Left lobe of liver (tissue), 2 donors: ENCODE measurements at regions not wholly inside any gene's neighbourhood (a gene's known extent, or its start where the extent isn't known, plus 50 kb on each side); places are given as distances from the start of the nearest gene placed in this dataset.

Experiments
- ATAC-seq: fragments of 200-7000 bp; cut with Tn5 transposase; one replicate; pipeline ENCODE4 v1.9.1; 2020; ENCODE audit warnings: mild to moderate bottlenecking, moderate library complexity
- DNase-seq: peaks from one replicate; pipeline ENCODE4 v3.0.0-alpha.2; 2020; ENCODE audit warnings: low spot score
- donor health status: DM: no; HTN: no; CAD: no; lungs with moderate emphysema.
- donor health status: DM: no; HTN: yes; CAD: no.

GRCh38 chr6:121810158-121811032, 374.9 kb downstream of the GJA1 start:
- no peak for DNase-seq
- no peak for ATAC-seq

GRCh38 chr6:121811106-121811505, 375.7 kb downstream of the GJA1 start:
- ATAC-seq, result no peak
- DNase-seq, result no peak

- no peak for DNase-seq
- no peak for ATAC-seq
Observed at GRCh38 chr6:121816361-121816760, 380.9 kb downstream of the GJA1 start.

- ATAC-seq, result no peak
- no peak for DNase-seq
Observed at GRCh38 chr6:121816906-121817540, 381.6 kb downstream of the GJA1 start.

GRCh38 chr6:121823437-121823851, 388.0 kb downstream of the GJA1 start:
- DNase-seq, result no peak
- ATAC-seq, result no peak

GRCh38 chr6:121826156-121826810, 390.8 kb downstream of the GJA1 start:
- ATAC-seq (no peak), DNase-seq (no peak)

GRCh38 chr6:121828146-121828886, 392.9 kb downstream of the GJA1 start:
- no peak for ATAC-seq

GRCh38 chr6:121830736-121831135, 395.3 kb downstream of the GJA1 start:
- no peak for ATAC-seq
- DNase-seq, result no peak

More at GRCh38 chr6:121828146-121828886, 392.9 kb downstream of the GJA1 start:
- DNase-seq, result no peak

- ATAC-seq (no peak), DNase-seq (no peak)
Observed at GRCh38 chr6:121835662-121836061, 400.2 kb downstream of the GJA1 start.

- ATAC-seq (no peak), DNase-seq (no peak)
Observed at GRCh38 chr6:121837545-121838229, 402.2 kb downstream of the GJA1 start.

GRCh38 chr6:121838842-121839241, 403.4 kb downstream of the GJA1 start:
- no peak for DNase-seq
- no peak for ATAC-seq

- DNase-seq (no peak), ATAC-seq (no peak)
Observed at GRCh38 chr6:121839896-121840295, 404.4 kb downstream of the GJA1 start.

GRCh38 chr6:121844898-121845297, 409.5 kb downstream of the GJA1 start:
- DNase-seq, result no peak
- ATAC-seq, result no peak

- DNase-seq (no peak), ATAC-seq (no peak)
Observed at GRCh38 chr6:121847806-121848522, 412.5 kb downstream of the GJA1 start.

GRCh38 chr6:121848523-121849255, 413.2 kb downstream of the GJA1 start:
- DNase-seq (no peak), ATAC-seq (no peak)

GRCh38 chr6:121849477-121849876, 414.0 kb downstream of the GJA1 start:
- peak; percentile 72 for ATAC-seq
- DNase-seq, result no peak

- DNase-seq (no peak), ATAC-seq (no peak)
Observed at GRCh38 chr6:121851056-121851455, 415.6 kb downstream of the GJA1 start.

GRCh38 chr6:121853686-121854085, 418.2 kb downstream of the GJA1 start:
- DNase-seq (no peak), ATAC-seq (no peak)

- DNase-seq (no peak), ATAC-seq (no peak)
Observed at GRCh38 chr6:121855521-121855920, 420.1 kb downstream of the GJA1 start.
